Stimulated activated memory B cell treated with anti-CD40 and anti-IgM and Interleukin-4, amounts not matched to agents 10 μg/mL and 1 μg/mL and 100 μg/mL, for 72 hours (primary cell): ENCODE measurements at regions not wholly inside any gene's neighbourhood (a gene's known extent, or its start where the extent isn't known, plus 50 kb on each side); places are given as distances from the start of the nearest gene placed in this dataset.

Source experiments
- ATAC-seq: fragments of 150-1000 bp; cut with Tn5 transposase; 2 replicates; pipeline ENCODE4 v1.10.0; 2021
- H3K27ac Mint-ChIP-seq: one replicate; pipeline ENCODE4 v1.8.0; 2022; ENCODE audit warnings: mild to moderate bottlenecking, mixed read lengths
- H3K27me3 Mint-ChIP-seq: one replicate; pipeline ENCODE4 v1.8.0; 2022; ENCODE audit warnings: mixed read lengths
- H3K36me3 Mint-ChIP-seq: one replicate; pipeline ENCODE4 v1.8.0; 2022; ENCODE audit warnings: mixed read lengths
- H3K4me1 Mint-ChIP-seq: one replicate; pipeline ENCODE4 v1.8.0; 2022; ENCODE audit warnings: mixed read lengths
- H3K4me3 Mint-ChIP-seq: one replicate; pipeline ENCODE4 v1.8.0; 2022; ENCODE audit warnings: mild to moderate bottlenecking, moderate library complexity, mixed read lengths
- H3K9me3 Mint-ChIP-seq: one replicate; pipeline ENCODE4 v1.8.0; 2022; ENCODE audit warnings: mixed read lengths

DNA sequence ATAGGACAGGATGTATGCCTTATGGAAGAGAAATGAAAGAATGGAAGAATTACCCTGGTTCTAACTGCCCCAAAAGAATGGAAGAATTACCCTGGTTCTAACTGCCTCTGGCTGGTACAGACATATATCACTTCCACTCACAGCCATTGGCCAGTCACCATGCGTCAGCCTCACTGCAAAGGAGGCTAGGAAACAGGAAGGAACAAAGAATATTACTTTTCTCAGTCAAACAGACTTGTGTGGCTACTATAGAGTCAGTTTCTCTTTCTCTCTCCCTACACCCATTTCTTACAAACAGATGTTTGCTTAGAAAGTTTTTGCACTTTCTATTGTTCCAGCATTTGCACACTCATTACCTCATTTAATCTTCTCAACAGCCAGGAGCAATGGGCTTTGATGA lies 1111.1 kb upstream of the KLHL29 start:
- H3K4me1 Mint-ChIP-seq: no peaks in the 10 kb centered on the region
- H3K36me3 Mint-ChIP-seq: no peaks in the 10 kb centered on the region
- H3K27me3 Mint-ChIP-seq: no peaks in the 10 kb centered on the region
- H3K27ac Mint-ChIP-seq: no peak overlapping the region
- ATAC-seq: no peak
- H3K9me3 Mint-ChIP-seq: peaks cover 11% of the 10 kb centered on the region
- H3K4me3 Mint-ChIP-seq: no peak overlapping the region

- Mint-ChIP-seq H3K9me3 (peaks cover 11% of the 10 kb centered on the region), H3K27ac (no peak overlapping the region)
These were observed 1110.3 kb upstream of the KLHL29 start for GRCh38 chr2:22274661-22275060.

DNA sequence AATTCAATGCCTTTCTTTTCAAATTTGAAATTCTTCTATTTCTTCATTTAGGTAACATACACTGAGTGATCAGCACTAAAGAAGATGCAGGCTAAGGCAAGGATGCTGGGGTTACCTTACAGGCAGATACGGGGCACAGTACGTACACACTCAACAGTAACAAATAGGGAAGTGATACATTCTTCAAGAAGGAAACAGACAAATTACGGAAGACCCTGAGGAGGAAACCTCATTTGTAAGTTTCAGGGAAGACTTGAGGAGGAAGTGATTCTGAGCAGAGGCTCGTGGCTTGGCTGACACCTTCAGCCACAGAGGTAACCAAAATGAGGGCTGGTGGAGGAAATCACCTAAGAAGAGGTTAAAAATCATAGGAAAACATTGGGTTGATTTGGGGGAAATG lies 1108.3 kb upstream of the KLHL29 start:
- no peaks in the 10 kb centered on the region for H3K27me3 Mint-ChIP-seq
- no peaks in the 10 kb centered on the region for H3K36me3 Mint-ChIP-seq
- no peak overlapping the region for H3K27ac Mint-ChIP-seq
- no peaks in the 10 kb centered on the region for H3K4me1 Mint-ChIP-seq
- H3K4me3 Mint-ChIP-seq: no peak overlapping the region
- peaks cover 6% of the 10 kb centered on the region for H3K9me3 Mint-ChIP-seq
- ATAC-seq: peak; percentile 59

More at GRCh38 chr2:22274661-22275060, 1110.3 kb upstream of the KLHL29 start:
- ATAC-seq: no peak
- H3K36me3 Mint-ChIP-seq: no peaks in the 10 kb centered on the region
- H3K4me1 Mint-ChIP-seq: no peaks in the 10 kb centered on the region
- H3K27me3 Mint-ChIP-seq: no peaks in the 10 kb centered on the region
- H3K4me3 Mint-ChIP-seq: no peak overlapping the region

DNA sequence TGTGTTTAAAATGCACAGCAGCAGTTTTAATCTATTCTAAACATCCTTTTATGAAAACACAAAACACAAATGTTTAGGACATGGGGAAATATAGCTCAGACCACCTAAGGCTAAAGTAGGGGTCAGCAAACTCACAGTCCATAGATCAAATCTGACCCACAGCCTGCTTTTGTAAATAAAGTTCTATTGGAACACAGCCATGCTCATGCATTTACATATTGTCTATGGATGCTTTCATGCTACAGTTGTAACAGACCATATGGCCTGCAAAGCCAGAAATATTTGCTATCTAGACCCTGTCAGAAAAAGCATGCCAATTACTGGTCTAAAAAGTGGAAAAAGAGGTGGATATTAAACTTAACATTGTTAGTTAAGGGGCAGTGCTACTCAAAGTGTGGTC lies 1105.4 kb upstream of the KLHL29 start:
- no peak overlapping the region for H3K4me3 Mint-ChIP-seq
- no peak overlapping the region for H3K27ac Mint-ChIP-seq
- no peaks in the 10 kb centered on the region for H3K36me3 Mint-ChIP-seq
- no peak for ATAC-seq
- no peaks in the 10 kb centered on the region for H3K4me1 Mint-ChIP-seq
- peaks cover 12% of the 10 kb centered on the region for H3K9me3 Mint-ChIP-seq
- H3K27me3 Mint-ChIP-seq: no peaks in the 10 kb centered on the region

DNA sequence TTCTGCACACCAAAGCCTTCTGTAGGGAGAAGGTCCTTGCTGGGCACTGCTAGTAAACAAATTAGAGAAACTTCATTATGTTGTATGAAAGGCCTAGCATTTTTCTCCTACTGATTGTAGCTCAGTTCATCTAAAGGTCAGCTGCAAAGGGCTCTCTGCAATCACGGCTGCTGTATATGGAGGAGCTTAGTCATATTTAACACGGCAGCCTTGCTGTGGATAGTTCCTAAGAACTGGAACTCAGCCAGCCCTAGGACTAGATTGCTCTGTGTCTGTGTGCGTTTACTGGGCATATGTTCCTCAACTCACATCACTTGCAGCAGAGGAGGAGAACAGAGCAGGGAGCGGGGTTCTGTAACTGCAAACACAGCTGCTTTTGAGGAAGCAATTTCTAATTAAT lies 1103.9 kb upstream of the KLHL29 start:
- ATAC-seq: no peak
- Mint-ChIP-seq H3K4me1 (no peaks in the 10 kb centered on the region), H3K4me3 (no peak overlapping the region), H3K27ac (no peak overlapping the region), H3K27me3 (no peaks in the 10 kb centered on the region), H3K36me3 (no peaks in the 10 kb centered on the region), H3K9me3 (peaks cover 12% of the 10 kb centered on the region)

DNA sequence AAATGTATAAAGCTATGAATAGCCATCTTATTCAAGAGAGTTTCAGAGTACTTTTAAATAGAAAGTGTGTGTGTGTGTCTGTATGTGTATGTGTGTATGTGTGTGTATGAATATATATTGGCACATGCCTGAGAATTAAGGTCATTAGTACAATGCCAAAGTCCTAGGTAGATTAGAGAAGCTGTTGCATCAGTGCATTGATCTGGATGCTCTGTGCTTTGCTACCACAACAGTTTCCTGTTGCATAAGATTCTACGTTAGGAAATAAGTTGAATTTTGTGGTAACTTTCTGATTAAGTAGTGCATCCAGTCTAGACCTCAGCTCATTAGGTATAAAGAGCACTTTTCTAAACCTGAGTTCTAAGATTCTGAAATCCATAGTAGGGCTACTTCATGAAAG lies 1102.8 kb upstream of the KLHL29 start:
- H3K36me3 Mint-ChIP-seq: no peaks in the 10 kb centered on the region
- H3K4me1 Mint-ChIP-seq: no peaks in the 10 kb centered on the region
- no peaks in the 10 kb centered on the region for H3K27me3 Mint-ChIP-seq
- H3K9me3 Mint-ChIP-seq: peaks cover 6% of the 10 kb centered on the region
- H3K4me3 Mint-ChIP-seq: no peak overlapping the region
- no peak for ATAC-seq
- H3K27ac Mint-ChIP-seq: no peak overlapping the region

DNA sequence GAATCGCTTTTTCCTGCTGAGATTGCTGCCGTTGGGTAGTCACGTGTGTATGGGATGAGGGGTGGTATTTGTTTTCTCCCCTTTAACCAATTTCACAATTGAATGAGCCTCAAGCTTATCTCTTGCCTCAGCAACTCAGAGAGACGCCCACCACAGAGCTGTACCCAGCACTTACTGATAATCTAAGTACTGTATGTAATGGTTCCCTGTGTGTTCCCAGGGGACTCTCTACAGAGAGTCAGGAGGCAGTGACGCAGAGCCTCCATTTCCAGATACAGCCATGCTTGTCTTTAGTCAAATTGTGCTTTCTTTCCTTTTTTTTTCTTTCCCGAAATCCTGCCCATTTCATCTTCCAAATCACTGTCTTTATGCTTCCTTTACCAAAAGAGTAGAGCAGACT lies 1102.1 kb upstream of the KLHL29 start:
- Mint-ChIP-seq H3K36me3 (no peaks in the 10 kb centered on the region), H3K4me3 (no peak overlapping the region), H3K4me1 (no peaks in the 10 kb centered on the region), H3K27me3 (no peaks in the 10 kb centered on the region), H3K27ac (no peak overlapping the region), H3K9me3 (peaks cover 6% of the 10 kb centered on the region)
- no peak for ATAC-seq

- Mint-ChIP-seq H3K4me3 (no peak overlapping the region), H3K4me1 (no peaks in the 10 kb centered on the region), H3K27me3 (no peaks in the 10 kb centered on the region), H3K27ac (no peak overlapping the region), H3K9me3 (peaks cover 6% of the 10 kb centered on the region), H3K36me3 (no peaks in the 10 kb centered on the region)
- ATAC-seq: no peak
These were observed 1101.5 kb upstream of the KLHL29 start for GRCh38 chr2:22283436-22283835.

- Mint-ChIP-seq H3K27ac (no peak overlapping the region), H3K9me3 (peaks cover 7% of the 10 kb centered on the region), H3K27me3 (no peaks in the 10 kb centered on the region), H3K4me1 (no peaks in the 10 kb centered on the region), H3K4me3 (no peak overlapping the region), H3K36me3 (no peaks in the 10 kb centered on the region)
- no peak for ATAC-seq
These were observed 1094.7 kb upstream of the KLHL29 start for GRCh38 chr2:22290302-22290701.

DNA sequence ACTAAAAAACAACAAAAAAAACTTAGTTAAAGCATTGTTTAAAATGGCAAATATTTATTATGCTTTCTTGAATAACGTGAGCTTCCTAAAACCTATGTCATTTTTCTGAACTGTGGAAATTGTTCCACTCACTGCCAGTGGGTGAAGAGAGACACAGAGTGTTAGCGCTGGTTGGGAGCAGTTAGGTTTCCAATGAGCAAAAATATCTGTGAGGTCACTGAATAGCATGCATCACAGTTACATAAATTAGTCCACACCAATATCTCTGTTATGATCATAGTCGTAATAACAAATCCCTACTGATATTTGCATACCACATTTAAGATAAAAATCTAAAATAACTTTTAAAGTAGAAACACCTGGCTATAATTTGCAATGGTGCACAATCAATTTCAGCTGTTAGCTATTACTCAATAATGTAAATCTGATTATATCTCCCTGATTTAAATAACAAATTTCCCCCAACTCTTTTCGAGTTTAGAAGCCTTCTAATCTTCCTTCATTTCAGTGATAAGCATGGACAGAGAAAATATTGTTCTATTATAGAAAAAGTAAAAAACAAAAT lies 1094.0 kb upstream of the KLHL29 start:
- H3K36me3 Mint-ChIP-seq: no peaks in the 10 kb centered on the region
- H3K4me3 Mint-ChIP-seq: no peak overlapping the region
- ATAC-seq: no peak
- no peaks in the 10 kb centered on the region for H3K4me1 Mint-ChIP-seq
- no peaks in the 10 kb centered on the region for H3K27me3 Mint-ChIP-seq
- H3K27ac Mint-ChIP-seq: no peak overlapping the region
- peaks cover 7% of the 10 kb centered on the region for H3K9me3 Mint-ChIP-seq

DNA sequence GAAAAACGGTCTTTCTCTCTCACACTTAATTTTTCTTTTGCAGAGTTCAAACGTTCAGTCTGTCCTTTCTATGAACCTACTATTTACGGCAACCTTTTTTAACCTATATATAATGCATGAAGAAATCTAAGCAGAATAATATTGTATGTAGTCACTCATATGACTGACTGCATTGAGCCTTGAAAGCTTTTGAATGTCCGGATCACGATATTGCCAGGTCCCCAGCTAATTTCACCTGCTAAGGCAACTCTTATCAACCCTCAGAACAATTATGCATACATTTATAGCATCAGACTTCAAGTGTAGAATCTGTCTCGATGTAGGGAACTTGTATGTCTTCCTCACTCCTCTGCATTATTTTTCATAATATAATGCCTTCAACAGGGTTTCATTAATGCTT lies 1083.8 kb upstream of the KLHL29 start:
- no peaks in the 10 kb centered on the region for H3K36me3 Mint-ChIP-seq

GRCh38 chr2:22326250-22326649 lies 1058.7 kb upstream of the KLHL29 start:
- H3K27me3 Mint-ChIP-seq: no peaks in the 10 kb centered on the region
- no peak for ATAC-seq

More for the DNA sequence above, 1083.8 kb upstream of the KLHL29 start:
- Mint-ChIP-seq H3K4me1 (no peaks in the 10 kb centered on the region), H3K27ac (no peak overlapping the region), H3K27me3 (no peaks in the 10 kb centered on the region), H3K9me3 (peaks cover 6% of the 10 kb centered on the region), H3K4me3 (no peak overlapping the region)
- ATAC-seq: no peak

DNA sequence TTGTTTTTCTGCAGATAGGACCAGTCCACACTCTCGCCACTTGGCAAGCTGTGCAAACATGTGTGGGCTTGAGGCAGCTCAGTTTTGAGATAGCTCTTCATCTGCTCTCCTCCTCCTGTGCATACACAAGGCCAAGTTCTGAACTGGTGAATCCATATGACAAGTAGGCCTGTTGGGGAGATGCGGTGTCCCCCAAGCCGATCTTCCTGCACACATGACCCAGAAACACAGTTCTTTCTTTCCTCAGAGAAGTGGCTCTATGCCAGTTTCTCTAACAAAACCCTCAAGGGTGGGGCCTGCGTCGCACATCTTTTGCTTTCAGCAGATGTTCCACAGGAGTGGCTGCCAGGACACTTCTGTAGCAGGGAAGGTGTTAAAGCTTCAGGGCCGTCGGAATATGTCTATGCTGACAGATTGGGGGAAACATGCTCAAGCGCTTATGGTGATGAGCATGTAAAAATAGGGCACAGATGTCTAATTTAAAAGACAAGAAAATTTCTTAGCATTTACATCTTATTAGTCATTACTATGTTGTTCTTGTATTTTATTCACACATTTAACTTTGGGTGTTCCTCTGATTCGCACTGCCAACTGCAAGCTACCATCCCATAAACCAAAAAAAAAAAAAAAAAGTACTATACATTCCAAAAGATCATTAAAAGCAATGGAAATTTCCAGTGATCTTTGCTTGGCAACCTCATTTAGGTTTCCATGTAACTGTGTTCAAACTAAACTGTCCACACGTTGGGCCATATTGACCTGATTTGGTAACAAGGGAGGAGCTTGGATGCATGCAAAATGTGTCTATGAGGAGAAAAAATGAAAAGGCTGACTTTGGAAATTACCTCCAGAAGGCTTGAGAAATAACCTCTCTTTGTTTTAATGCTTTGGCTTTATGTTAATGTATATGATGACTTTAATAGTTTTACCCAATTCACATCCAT lies 1055.5 kb upstream of the KLHL29 start:
- H3K4me1 Mint-ChIP-seq: no peaks in the 10 kb centered on the region
- no peak overlapping the region for H3K4me3 Mint-ChIP-seq
- H3K36me3 Mint-ChIP-seq: no peaks in the 10 kb centered on the region
- H3K9me3 Mint-ChIP-seq: peaks cover 6% of the 10 kb centered on the region
- no peaks in the 10 kb centered on the region for H3K27me3 Mint-ChIP-seq
- H3K27ac Mint-ChIP-seq: no peak overlapping the region
- no peak for ATAC-seq

More at GRCh38 chr2:22326250-22326649, 1058.7 kb upstream of the KLHL29 start:
- Mint-ChIP-seq H3K27ac (no peak overlapping the region), H3K4me1 (no peaks in the 10 kb centered on the region), H3K9me3 (peaks cover 8% of the 10 kb centered on the region), H3K36me3 (no peaks in the 10 kb centered on the region), H3K4me3 (no peak overlapping the region)

DNA sequence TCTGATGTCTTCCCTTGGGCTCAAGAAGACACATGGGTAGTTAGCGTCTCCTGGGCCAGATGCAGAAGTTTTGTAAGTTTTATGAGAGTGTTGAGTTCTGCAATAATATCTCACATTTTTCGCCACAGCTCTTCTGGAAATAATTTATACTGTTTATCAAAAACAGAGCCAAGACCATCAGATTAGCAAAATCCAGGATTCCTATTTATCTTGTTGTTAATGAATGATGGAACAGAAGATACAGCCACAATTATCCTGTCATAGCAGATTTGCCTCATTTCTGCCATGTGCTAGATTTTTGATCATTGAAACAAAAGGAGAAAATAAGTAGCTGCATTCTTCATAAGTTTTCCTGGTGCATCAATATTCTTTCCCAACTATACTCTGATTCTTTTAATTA lies 1048.6 kb upstream of the KLHL29 start:
- no peak overlapping the region for H3K27ac Mint-ChIP-seq
- H3K36me3 Mint-ChIP-seq: no peaks in the 10 kb centered on the region
- no peak for ATAC-seq
- H3K9me3 Mint-ChIP-seq: peaks cover 3% of the 10 kb centered on the region
- no peaks in the 10 kb centered on the region for H3K27me3 Mint-ChIP-seq
- no peaks in the 10 kb centered on the region for H3K4me1 Mint-ChIP-seq
- H3K4me3 Mint-ChIP-seq: no peak overlapping the region

- Mint-ChIP-seq H3K36me3 (no peaks in the 10 kb centered on the region), H3K4me1 (no peaks in the 10 kb centered on the region), H3K4me3 (no peak overlapping the region), H3K27ac (no peak overlapping the region), H3K9me3 (no peaks in the 10 kb centered on the region), H3K27me3 (no peaks in the 10 kb centered on the region)
- ATAC-seq: no peak
These were observed 1044.3 kb upstream of the KLHL29 start for GRCh38 chr2:22340716-22341115.

DNA sequence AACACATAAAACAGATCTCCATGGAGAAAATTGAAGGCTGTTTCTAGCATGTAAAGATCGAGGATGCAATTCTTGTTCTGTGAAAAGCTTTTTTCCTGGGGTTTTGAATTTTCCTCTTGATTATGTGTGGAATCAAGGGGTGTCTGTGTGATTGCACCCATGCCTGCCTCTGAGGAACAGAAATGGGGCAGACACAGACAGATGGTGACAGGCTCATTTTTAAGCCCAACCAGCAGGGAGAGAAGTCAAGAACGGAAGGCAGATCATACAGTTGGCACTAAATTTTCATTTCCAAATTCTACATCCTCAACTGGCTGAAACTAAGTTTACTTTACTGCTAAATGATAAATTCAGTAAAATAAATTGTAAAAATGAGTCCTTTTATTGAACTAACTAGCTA lies 1037.7 kb upstream of the KLHL29 start:
- ATAC-seq: no peak
- H3K27me3 Mint-ChIP-seq: no peaks in the 10 kb centered on the region
- no peak overlapping the region for H3K4me3 Mint-ChIP-seq
- H3K4me1 Mint-ChIP-seq: no peaks in the 10 kb centered on the region
- H3K9me3 Mint-ChIP-seq: no peaks in the 10 kb centered on the region
- no peaks in the 10 kb centered on the region for H3K36me3 Mint-ChIP-seq
- no peak overlapping the region for H3K27ac Mint-ChIP-seq
